ENCODE measurements at regions not wholly inside any gene's neighbourhood (a gene's known extent, or its start where the extent isn't known, plus 50 kb on each side); places are given as distances from the start of the nearest gene placed in this dataset.

DNA sequence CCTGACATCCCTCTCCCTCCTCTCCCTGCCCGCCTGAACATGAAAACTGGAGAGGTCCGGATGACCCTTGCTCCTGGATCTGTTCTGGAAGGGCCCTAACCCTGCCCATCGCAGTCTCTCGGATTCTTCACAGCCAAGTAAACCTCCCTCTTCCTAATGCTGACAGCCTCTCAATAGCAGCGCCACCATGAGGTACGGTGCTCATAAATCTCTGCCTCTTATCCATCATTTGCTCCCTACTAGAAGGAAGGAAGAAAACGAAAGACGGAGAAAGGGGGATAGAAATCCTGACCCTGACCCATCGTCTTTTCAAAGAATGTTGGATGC, 257.9 kb downstream of the BCL11A start:
- Histone ChIP-seq H3K36me3 (no peaks in the 10 kb centered on the region), H3K27ac (no peak overlapping the region), H3K27me3 (no peaks in the 10 kb centered on the region), H3K9me3 (ENCODE audit: low read depth) (no peaks in the 10 kb centered on the region), H3K4me1 (ENCODE audit: low read depth) (no peaks in the 10 kb centered on the region), H3K4me3 (no peak overlapping the region)
- TF ChIP-seq, protein P1, sequence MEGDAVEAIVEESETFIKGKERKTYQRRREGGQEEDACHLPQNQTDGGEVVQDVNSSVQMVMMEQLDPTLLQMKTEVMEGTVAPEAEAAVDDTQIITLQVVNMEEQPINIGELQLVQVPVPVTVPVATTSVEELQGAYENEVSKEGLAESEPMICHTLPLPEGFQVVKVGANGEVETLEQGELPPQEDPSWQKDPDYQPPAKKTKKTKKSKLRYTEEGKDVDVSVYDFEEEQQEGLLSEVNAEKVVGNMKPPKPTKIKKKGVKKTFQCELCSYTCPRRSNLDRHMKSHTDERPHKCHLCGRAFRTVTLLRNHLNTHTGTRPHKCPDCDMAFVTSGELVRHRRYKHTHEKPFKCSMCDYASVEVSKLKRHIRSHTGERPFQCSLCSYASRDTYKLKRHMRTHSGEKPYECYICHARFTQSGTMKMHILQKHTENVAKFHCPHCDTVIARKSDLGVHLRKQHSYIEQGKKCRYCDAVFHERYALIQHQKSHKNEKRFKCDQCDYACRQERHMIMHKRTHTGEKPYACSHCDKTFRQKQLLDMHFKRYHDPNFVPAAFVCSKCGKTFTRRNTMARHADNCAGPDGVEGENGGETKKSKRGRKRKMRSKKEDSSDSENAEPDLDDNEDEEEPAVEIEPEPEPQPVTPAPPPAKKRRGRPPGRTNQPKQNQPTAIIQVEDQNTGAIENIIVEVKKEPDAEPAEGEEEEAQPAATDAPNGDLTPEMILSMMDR (IDR thresholded peaks at IDR 0.05; ENCODE audit: low read depth, low read length) = no peak
- no peak for DNase-seq (ENCODE audit: low read depth in 1 of 2, low spot score in 1 of 2)

DNA sequence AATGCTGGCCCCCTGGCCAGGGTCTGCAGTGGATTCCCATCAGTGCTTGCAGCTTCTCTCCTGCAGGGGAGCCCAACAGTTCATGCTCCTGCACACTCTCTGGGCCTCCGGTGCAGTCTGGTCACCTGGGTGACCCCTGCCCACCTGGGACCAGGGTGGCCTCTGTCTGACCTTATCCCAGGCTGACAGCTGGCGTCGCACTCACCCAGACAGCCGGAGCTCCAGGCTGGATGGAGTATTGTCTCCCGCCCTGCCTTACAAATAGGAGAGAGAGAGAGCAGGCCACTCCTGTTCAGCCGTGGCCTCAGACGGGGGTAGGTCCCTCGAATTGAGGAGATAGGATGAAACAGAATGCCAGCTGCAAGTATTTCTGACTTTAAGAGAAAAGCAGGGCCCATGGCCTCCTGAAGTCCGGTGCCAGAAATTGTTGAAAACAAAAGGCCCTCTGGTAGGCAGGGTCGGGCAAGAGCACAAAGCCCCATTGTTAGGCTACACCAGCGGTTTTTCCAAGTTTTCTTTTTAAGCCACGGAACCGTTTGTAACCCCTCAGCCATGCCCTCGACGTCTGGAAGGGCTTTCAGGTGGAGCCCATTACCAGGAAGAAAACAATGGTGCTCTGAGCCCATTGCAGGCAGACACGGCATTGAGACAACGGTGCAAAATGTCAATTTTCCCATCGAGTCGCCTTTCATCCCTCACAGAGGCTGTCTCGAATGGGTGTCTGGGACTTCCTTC, 258.4 kb downstream of the BCL11A start:
- no peaks in the 10 kb centered on the region for H3K36me3 ChIP-seq
- DNase-seq (ENCODE audit: low read depth in 1 of 2, low spot score in 1 of 2) = peak in 1 of 2 donors; percentile 2
- H3K27ac ChIP-seq = no peak overlapping the region
- no peaks in the 10 kb centered on the region for H3K9me3 ChIP-seq (ENCODE audit: low read depth)
- TF ChIP-seq, protein P1 (IDR thresholded peaks at IDR 0.05; ENCODE audit: low read depth, low read length) = no peak
- H3K4me3 ChIP-seq = no peak overlapping the region
- no peaks in the 10 kb centered on the region for H3K4me1 ChIP-seq (ENCODE audit: low read depth)
- no peaks in the 10 kb centered on the region for H3K27me3 ChIP-seq

DNA sequence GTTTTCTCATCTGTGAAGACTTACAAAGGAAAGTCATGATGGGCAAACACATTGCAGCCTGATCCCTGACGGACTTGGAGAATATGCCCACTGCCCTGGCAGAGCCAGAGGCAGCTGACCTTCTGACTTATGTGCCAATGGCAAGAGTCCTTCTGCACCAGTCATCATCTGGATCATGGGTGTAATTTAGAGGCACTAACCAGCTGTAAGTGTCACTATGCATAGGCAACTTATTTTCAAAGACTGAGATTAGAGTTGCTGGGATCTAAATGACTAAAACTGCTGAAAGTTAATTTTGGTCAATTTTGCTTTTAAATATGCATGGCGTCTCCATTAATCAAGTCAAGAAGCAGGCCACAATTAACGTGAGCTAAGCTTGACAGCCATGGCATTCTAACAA, 261.2 kb downstream of the BCL11A start:
- H3K4me3 ChIP-seq = no peak overlapping the region
- TF ChIP-seq, protein P1 (IDR thresholded peaks at IDR 0.05; ENCODE audit: low read depth, low read length) = no peak
- no peak overlapping the region for H3K27ac ChIP-seq

DNA sequence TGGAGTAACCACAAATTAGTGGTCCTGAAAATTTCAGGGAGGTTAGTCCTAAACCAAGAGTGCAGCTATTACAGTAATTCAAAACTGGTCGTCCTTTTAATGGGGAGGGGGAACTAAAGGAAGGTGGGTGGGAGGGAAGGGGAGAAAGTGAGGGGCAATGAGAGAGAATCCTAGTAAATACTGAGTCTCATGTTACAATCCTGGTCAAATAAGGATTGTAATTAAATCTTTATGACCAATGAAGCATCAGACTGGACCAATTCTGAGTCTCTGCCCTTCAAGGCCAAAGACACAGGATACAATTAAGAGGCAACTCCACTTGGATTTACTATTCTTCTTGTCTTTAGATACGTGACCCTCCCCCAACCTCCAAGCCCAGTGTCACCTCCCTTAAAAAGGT, 262.9 kb downstream of the BCL11A start:
- H3K4me3 ChIP-seq = no peak overlapping the region
- H3K27me3 ChIP-seq = no peaks in the 10 kb centered on the region
- H3K4me1 ChIP-seq (ENCODE audit: low read depth) = no peaks in the 10 kb centered on the region
- no peak for DNase-seq (ENCODE audit: low read depth in 1 of 2, low spot score in 1 of 2)
- TF ChIP-seq, protein P1 (IDR thresholded peaks at IDR 0.05; ENCODE audit: low read depth, low read length) = no peak
- no peak overlapping the region for H3K27ac ChIP-seq
- no peaks in the 10 kb centered on the region for H3K36me3 ChIP-seq
- no peaks in the 10 kb centered on the region for H3K9me3 ChIP-seq (ENCODE audit: low read depth)

More for the DNA sequence above, 261.2 kb downstream of the BCL11A start:
- no peaks in the 10 kb centered on the region for H3K27me3 ChIP-seq
- no peaks in the 10 kb centered on the region for H3K9me3 ChIP-seq (ENCODE audit: low read depth)
- no peaks in the 10 kb centered on the region for H3K36me3 ChIP-seq
- H3K4me1 ChIP-seq (ENCODE audit: low read depth) = no peaks in the 10 kb centered on the region
- no peak for DNase-seq (ENCODE audit: low read depth in 1 of 2, low spot score in 1 of 2)

DNA sequence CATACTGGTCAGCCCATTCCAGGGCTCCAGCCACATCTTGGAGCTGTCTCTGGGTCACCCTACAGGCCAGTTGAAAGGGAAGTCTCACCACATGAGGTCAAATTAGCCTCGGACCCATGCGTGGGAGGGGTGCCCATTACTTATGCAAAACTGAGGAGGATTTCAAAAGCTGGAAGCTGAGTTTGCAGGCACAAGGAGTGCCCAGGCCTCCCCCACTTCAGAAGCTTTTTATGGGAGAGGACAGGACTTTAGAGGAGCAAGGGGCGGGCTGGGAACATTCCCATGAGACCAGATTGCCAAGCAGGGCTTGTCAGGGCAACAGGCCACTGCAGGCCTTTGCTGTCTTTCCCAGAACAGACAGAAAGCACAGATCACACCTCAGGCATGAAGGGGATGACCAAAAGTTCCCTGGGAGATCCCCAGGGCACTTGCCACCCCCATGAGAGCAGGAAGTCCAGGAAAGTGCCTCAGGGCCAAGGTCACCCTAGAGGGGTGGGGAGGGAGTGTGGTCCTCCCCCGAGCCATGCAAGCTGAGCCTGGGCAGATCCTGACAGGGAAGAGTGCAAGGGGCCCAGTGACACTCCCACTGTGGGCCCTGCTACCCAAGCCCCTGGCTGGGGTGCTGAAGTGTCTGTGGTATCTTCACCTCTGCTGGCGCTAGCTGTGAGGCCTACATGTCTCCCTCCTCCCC, 267.7 kb downstream of the BCL11A start:
- no peaks in the 10 kb centered on the region for H3K27me3 ChIP-seq
- TF ChIP-seq, protein P1 (IDR thresholded peaks at IDR 0.05; ENCODE audit: low read depth, low read length) = no peak
- H3K27ac ChIP-seq = no peak overlapping the region
- DNase-seq (ENCODE audit: low read depth in 1 of 2, low spot score in 1 of 2) = no peak
- H3K36me3 ChIP-seq = no peaks in the 10 kb centered on the region
- H3K4me3 ChIP-seq = no peak overlapping the region
- no peaks in the 10 kb centered on the region for H3K9me3 ChIP-seq (ENCODE audit: low read depth)
- no peaks in the 10 kb centered on the region for H3K4me1 ChIP-seq (ENCODE audit: low read depth)
